ENCODE measurements at regions not wholly inside any gene's neighbourhood (a gene's known extent, or its start where the extent isn't known, plus 50 kb on each side); places are given as distances from the start of the nearest gene placed in this dataset.

DNA sequence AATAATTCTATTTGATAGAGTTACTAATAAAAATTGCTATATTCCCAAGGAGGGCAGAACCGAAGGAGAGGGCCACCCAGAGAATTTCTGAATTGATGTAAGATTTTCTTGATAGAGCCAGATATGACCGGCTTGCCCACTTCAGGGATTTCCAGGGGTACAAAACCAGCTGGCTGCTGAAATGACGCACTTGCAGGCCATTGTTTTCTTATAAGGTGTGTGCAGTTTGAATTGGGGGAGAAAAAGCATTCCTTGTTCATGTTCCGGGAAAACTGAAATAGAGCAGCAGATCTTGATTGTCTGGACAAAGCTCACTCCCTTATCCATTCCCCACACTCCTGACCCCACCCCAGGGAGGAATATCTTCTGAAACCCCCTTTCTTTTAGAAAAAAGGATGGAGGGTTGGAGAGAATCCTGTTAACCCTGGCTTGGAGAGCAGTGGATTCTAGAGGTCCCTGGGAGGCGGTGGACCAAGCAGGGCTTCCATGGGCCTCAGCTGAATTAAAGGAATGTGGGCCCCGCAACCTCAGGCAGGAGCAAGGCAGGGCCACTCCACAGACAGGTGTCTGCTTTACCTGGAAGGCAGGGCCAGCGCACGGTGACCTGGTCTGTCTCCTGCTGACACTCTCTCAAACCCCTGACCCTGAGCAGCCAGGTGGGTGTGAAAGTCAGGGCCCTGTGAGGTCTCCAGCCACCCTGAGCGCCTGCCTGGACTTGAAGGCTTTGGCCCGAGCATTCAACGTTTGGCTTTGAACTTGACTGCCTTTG is 96.4 kb downstream of the TMEM170B start:
- DNase-seq (ENCODE audit: insufficient read length, low spot score) (no peak), FAIRE-seq (no peak)
- TF ChIP-seq TAF1 (IDR thresholded peaks at IDR 0.05; ENCODE audit: low read depth, low read length) = no peak
- no peak for TF ChIP-seq PAX5 (IDR thresholded peaks at IDR 0.05; ENCODE audit: insufficient read depth, low read length, severe bottlenecking)
- TF ChIP-seq POLR2AphosphoS5 (IDR thresholded peaks at IDR 0.05; ENCODE audit: low read depth, low read length) = no peak
- TF ChIP-seq POLR2A (IDR thresholded peaks at IDR 0.05; ENCODE audit: low read depth, low read length) = no peak
- TF ChIP-seq POU2F2 (IDR thresholded peaks at IDR 0.05; ENCODE audit: low read depth, low read length) = no peak

DNA sequence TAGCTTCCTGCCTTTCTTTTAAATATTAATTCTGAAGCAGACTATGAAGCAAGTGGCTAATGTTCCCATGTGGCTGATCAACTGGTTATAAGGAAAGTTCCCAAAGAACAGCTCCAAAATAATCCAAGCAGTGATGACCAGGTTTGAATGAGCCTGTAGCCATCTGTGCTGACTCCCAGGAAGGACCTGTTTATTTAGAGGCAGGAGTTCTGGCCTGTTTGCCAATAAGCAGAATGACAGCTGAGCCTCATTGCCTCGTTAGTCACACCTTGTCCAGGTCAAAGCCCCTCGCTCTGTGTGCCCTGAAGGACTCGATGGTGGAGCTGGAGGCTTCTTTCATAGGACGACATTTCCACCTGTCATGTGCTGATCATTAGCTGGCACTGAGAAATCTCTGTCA is 97.4 kb downstream of the TMEM170B start:
- FAIRE-seq = no peak
- no peak for TF ChIP-seq PAX5 (IDR thresholded peaks at IDR 0.05; ENCODE audit: insufficient read depth, low read length, severe bottlenecking)
- no peak for TF ChIP-seq TAF1 (IDR thresholded peaks at IDR 0.05; ENCODE audit: low read depth, low read length)
- TF ChIP-seq POLR2AphosphoS5 (IDR thresholded peaks at IDR 0.05; ENCODE audit: low read depth, low read length) = no peak
- no peak for TF ChIP-seq SPI1 (IDR thresholded peaks at IDR 0.05; ENCODE audit: low read depth, low read length)
- TF ChIP-seq POU2F2 (IDR thresholded peaks at IDR 0.05; ENCODE audit: low read depth, low read length) = no peak
- no peak for TF ChIP-seq POLR2A (IDR thresholded peaks at IDR 0.05; ENCODE audit: low read depth, low read length)
- DNase-seq (ENCODE audit: insufficient read length, low spot score) = no peak

DNA sequence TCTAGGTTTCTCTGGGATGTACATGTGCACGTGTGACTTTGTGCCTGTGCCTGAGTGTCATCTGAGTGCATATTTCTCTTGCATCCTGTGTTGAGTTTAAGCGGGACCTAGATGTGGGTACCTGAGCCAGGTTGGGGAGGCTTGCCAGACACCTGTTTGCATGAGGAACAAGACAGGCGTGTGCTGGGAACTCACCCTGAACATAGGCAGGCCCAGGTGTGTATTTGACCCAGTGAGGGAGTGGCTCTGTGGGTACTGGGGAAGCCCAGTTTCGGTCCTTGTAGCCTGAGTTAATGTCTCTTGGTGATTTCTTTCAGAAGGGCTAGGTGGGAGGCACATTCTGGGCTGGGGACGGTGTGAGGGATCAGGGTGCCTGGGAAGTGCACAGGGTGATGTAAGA is 98.6 kb downstream of the TMEM170B start:
- FAIRE-seq (no peak), DNase-seq (ENCODE audit: insufficient read length, low spot score) (no peak)
- TF ChIP-seq POU2F2 (IDR thresholded peaks at IDR 0.05; ENCODE audit: low read depth, low read length) (no peak), SPI1 (IDR thresholded peaks at IDR 0.05; ENCODE audit: low read depth, low read length) (no peak), POLR2AphosphoS5 (IDR thresholded peaks at IDR 0.05; ENCODE audit: low read depth, low read length) (no peak), PAX5 (IDR thresholded peaks at IDR 0.05; ENCODE audit: insufficient read depth, low read length, severe bottlenecking) (no peak), POLR2A (IDR thresholded peaks at IDR 0.05; ENCODE audit: low read depth, low read length) (no peak), TAF1 (IDR thresholded peaks at IDR 0.05; ENCODE audit: low read depth, low read length) (no peak)

DNA sequence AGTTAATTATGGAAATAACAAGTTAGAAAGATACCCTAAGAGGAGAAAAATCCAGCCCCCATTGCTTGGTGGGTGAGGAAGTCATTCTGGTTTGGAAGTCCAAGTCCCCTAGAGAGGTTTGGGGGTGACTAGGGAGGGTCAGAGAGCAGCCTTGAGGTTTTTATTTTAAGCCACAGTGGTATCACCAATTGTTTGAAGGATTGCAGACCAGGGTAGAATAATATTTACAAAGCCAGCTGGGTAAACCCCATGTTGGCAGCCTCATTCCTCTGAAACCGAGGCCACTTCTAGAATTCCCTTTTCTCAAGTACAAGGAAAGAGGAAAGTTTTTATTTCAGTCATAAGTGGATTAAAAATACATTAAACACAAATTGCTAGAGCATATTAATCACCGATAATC is 99.7 kb downstream of the TMEM170B start:
- TF ChIP-seq POLR2A (IDR thresholded peaks at IDR 0.05; ENCODE audit: low read depth, low read length) (no peak), PAX5 (IDR thresholded peaks at IDR 0.05; ENCODE audit: insufficient read depth, low read length, severe bottlenecking) (no peak), POLR2AphosphoS5 (IDR thresholded peaks at IDR 0.05; ENCODE audit: low read depth, low read length) (no peak), SPI1 (IDR thresholded peaks at IDR 0.05; ENCODE audit: low read depth, low read length) (no peak), TAF1 (IDR thresholded peaks at IDR 0.05; ENCODE audit: low read depth, low read length) (no peak), POU2F2 (IDR thresholded peaks at IDR 0.05; ENCODE audit: low read depth, low read length) (no peak)
- DNase-seq (ENCODE audit: insufficient read length, low spot score) (no peak), FAIRE-seq (no peak)

DNA sequence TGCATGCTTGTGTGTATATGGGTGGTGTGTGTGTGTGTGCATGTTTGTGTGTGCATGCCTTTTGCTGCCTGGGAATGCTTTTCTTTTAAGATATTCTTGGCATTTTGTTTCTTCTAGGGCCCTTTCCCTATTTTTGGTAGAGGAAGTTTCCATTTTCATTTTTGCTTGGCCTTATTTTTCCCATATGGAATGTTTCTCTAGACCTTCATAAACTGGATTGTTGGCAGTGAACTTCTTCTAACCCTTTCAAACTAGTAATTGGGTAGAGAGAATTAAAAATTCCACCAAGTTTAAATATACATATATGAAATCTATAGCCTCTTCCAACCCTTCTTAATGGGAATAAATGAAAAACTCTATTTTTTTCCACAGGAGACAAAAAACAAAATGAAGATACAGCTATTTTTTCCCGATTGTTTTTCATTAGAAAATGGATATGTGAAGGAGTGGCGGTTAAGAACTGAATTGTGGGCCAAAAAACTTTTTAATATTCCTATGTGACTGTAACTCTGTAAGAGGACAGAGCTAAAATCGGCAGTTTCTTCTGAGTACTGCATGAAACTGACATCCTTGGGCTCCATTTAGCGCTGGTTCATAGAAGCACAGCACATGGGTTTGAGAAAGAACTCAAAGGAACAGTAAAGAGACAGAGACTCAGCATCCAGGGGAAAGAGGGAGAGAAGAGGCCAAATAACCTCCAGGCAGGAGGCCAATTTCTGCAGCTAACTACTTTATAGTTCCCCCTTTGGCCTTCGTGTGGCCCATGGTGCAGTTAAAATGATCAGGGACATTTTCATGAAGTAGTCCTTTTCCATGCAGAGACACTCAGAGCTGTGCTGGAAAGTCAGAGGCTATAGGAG is 102.1 kb downstream of the TMEM170B start:
- TF ChIP-seq POLR2A (IDR thresholded peaks at IDR 0.05; ENCODE audit: low read depth, low read length) (no peak), TAF1 (IDR thresholded peaks at IDR 0.05; ENCODE audit: low read depth, low read length) (no peak), POLR2AphosphoS5 (IDR thresholded peaks at IDR 0.05; ENCODE audit: low read depth, low read length) (no peak), PAX5 (IDR thresholded peaks at IDR 0.05; ENCODE audit: insufficient read depth, low read length, severe bottlenecking) (no peak), SPI1 (IDR thresholded peaks at IDR 0.05; ENCODE audit: low read depth, low read length) (no peak), POU2F2 (IDR thresholded peaks at IDR 0.05; ENCODE audit: low read depth, low read length) (no peak)
- no peak for FAIRE-seq
- no peak for DNase-seq (ENCODE audit: insufficient read length, low spot score)

DNA sequence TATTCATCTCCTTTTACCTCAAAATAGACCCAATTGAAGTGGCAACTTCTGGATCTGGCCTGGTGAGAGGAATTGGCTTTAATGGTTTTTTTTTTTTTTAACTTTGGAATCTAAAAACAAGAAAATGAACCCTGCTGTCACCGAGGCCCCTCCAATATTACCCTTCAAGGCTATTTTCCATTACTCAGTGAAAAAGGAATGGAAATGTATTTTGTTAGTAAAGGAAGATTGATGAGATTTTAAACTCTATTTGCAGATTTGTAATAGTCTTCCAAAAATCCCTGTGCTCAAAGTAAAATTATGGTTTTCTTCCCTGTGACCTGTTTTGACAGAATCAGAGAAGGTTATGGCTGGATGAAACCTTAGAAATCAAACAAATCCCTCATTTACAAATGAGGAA is 102.9 kb downstream of the TMEM170B start:
- TF ChIP-seq POU2F2 (IDR thresholded peaks at IDR 0.05; ENCODE audit: low read depth, low read length) = no peak
- no peak for TF ChIP-seq POLR2A (IDR thresholded peaks at IDR 0.05; ENCODE audit: low read depth, low read length)
- TF ChIP-seq PAX5 (IDR thresholded peaks at IDR 0.05; ENCODE audit: insufficient read depth, low read length, severe bottlenecking) = no peak
- no peak for TF ChIP-seq POLR2AphosphoS5 (IDR thresholded peaks at IDR 0.05; ENCODE audit: low read depth, low read length)
- no peak for TF ChIP-seq TAF1 (IDR thresholded peaks at IDR 0.05; ENCODE audit: low read depth, low read length)
- no peak for TF ChIP-seq SPI1 (IDR thresholded peaks at IDR 0.05; ENCODE audit: low read depth, low read length)
- DNase-seq (ENCODE audit: insufficient read length, low spot score) (no peak), FAIRE-seq (no peak)

DNA sequence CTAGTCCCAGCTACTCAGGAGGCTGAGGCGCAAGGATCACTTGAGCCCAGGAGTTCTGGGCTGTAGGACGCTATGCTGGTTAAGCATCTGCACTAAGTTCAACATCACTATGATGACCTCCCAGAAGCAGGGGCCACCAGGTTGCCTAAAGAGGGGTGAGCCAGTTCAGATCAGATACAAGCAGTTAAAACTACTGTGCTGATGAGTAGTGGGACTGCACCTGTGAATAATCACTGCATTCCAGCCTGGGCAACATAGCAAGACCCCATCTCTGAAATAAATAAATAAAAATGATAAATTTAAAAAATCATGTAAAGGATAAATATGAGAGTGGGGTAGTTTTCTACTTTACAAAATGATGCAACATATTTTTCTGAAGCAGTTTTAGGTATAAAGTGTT is 106.5 kb downstream of the TMEM170B start:
- no peak for DNase-seq (ENCODE audit: insufficient read length, low spot score)
- TF ChIP-seq POLR2AphosphoS5 (IDR thresholded peaks at IDR 0.05; ENCODE audit: low read depth, low read length) (no peak), TAF1 (IDR thresholded peaks at IDR 0.05; ENCODE audit: low read depth, low read length) (no peak), SPI1 (IDR thresholded peaks at IDR 0.05; ENCODE audit: low read depth, low read length) (no peak), POLR2A (IDR thresholded peaks at IDR 0.05; ENCODE audit: low read depth, low read length) (no peak), PAX5 (IDR thresholded peaks at IDR 0.05; ENCODE audit: insufficient read depth, low read length, severe bottlenecking) (no peak), POU2F2 (IDR thresholded peaks at IDR 0.05; ENCODE audit: low read depth, low read length) (no peak)
- no peak for FAIRE-seq

DNA sequence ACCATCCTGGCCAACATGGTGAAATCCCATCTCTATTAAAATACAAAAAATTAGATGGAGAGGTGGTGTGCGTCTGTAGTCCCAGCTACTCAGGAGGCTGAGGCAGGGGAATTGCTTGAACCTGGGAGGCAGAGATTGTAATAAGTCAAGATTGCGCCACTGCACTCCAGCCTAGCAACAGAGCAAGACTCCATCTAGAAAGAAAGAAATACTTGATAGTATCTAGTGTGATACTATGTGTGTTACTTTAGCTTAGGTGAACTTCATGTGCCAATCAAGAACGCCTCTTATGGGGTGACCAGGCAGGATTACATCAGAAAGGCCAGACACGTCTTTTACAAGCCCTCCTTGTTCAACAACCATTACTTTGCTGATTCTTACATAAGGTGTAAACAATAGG is 107.1 kb downstream of the TMEM170B start:
- DNase-seq (ENCODE audit: insufficient read length, low spot score) (no peak), FAIRE-seq (no peak)
- TF ChIP-seq TAF1 (IDR thresholded peaks at IDR 0.05; ENCODE audit: low read depth, low read length) = no peak
- TF ChIP-seq POU2F2 (IDR thresholded peaks at IDR 0.05; ENCODE audit: low read depth, low read length) = no peak
- TF ChIP-seq POLR2A (IDR thresholded peaks at IDR 0.05; ENCODE audit: low read depth, low read length) = no peak
- no peak for TF ChIP-seq SPI1 (IDR thresholded peaks at IDR 0.05; ENCODE audit: low read depth, low read length)
- no peak for TF ChIP-seq POLR2AphosphoS5 (IDR thresholded peaks at IDR 0.05; ENCODE audit: low read depth, low read length)
- TF ChIP-seq PAX5 (IDR thresholded peaks at IDR 0.05; ENCODE audit: insufficient read depth, low read length, severe bottlenecking) = no peak

DNA sequence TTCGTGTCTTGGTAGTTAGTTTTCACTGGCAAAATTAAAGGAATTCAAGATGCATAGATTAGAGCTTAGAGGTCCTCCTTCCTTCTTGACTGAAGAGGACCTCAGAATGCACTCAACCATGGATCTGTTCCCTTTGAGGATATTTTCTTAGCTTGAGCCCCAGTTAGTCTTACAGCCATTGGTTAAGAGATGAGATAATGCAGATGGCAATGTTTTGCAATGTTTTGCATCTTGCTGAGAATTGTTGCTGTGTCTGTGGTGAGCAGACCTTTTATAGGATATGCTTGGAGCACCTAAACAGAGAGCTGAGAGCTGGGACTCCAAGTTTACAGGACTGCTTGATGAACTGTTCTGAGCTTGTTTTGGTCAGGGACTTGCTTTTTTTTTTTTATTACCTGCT is 107.5 kb downstream of the TMEM170B start:
- no peak for TF ChIP-seq TAF1 (IDR thresholded peaks at IDR 0.05; ENCODE audit: low read depth, low read length)
- TF ChIP-seq SPI1 (IDR thresholded peaks at IDR 0.05; ENCODE audit: low read depth, low read length) = no peak
- no peak for TF ChIP-seq POU2F2 (IDR thresholded peaks at IDR 0.05; ENCODE audit: low read depth, low read length)
- no peak for TF ChIP-seq POLR2AphosphoS5 (IDR thresholded peaks at IDR 0.05; ENCODE audit: low read depth, low read length)
- no peak for TF ChIP-seq PAX5 (IDR thresholded peaks at IDR 0.05; ENCODE audit: insufficient read depth, low read length, severe bottlenecking)
- no peak for TF ChIP-seq POLR2A (IDR thresholded peaks at IDR 0.05; ENCODE audit: low read depth, low read length)
- FAIRE-seq (no peak), DNase-seq (ENCODE audit: insufficient read length, low spot score) (no peak)
